ENCODE measurements at regions not wholly inside any gene's neighbourhood (a gene's known extent, or its start where the extent isn't known, plus 50 kb on each side); places are given as distances from the start of the nearest gene placed in this dataset.

- H3K27ac ChIP-seq (ENCODE audit: low read length), result no peak overlapping the region
- H3K4me1 ChIP-seq (ENCODE audit: low read length), result no peaks in the 10 kb centered on the region
- H3K9me3 ChIP-seq (ENCODE audit: insufficient read depth, low read length), result peaks cover 3% of the 10 kb centered on the region; the same call in 1 of the 2 replicates
- TF ChIP-seq CTCF (IDR thresholded peaks at IDR 0.05; ENCODE audit: low read depth, low read length), result no peak
- no peak for TF ChIP-seq EZH2phosphoT487 (IDR thresholded peaks at IDR 0.05; ENCODE audit: low read depth)
- no peak overlapping the region for H3K9ac ChIP-seq (ENCODE audit: low read length)
- no peaks in the 10 kb centered on the region for H3K27me3 ChIP-seq (ENCODE audit: low read depth, low read length)
- H3K4me3 ChIP-seq (ENCODE audit: low read length), result no peak overlapping the region
- H3K4me2 ChIP-seq (ENCODE audit: low read length), result no peak overlapping the region
- no peaks in the 10 kb centered on the region for H4K20me1 ChIP-seq (ENCODE audit: insufficient read depth, low read length)
- H2AFZ ChIP-seq (ENCODE audit: low read depth, low read length), result no peak overlapping the region
- H3K36me3 ChIP-seq (replicated peaks; ENCODE audit: low read depth, low read length), result no peaks in the 10 kb centered on the region
- no peaks in the 10 kb centered on the region for H3K79me2 ChIP-seq (ENCODE audit: low read length)
These were observed 76.7 kb upstream of the TMPRSS2 start for GRCh38 chr21:41584603-41585176.

GRCh38 chr21:41583274-41583790, 75.4 kb upstream of the TMPRSS2 start:
- Histone ChIP-seq H3K4me1 (ENCODE audit: low read length) (no peaks in the 10 kb centered on the region), H2AFZ (ENCODE audit: low read depth, low read length) (no peak overlapping the region), H3K4me3 (ENCODE audit: low read length) (no peak overlapping the region), H3K27me3 (ENCODE audit: low read depth, low read length) (no peaks in the 10 kb centered on the region), H3K36me3 (replicated peaks; ENCODE audit: low read depth, low read length) (peaks cover 3% of the 10 kb centered on the region), H4K20me1 (ENCODE audit: insufficient read depth, low read length) (no peaks in the 10 kb centered on the region), H3K27ac (ENCODE audit: low read length) (no peak overlapping the region), H3K4me2 (ENCODE audit: low read length) (no peak overlapping the region), H3K79me2 (ENCODE audit: low read length) (no peaks in the 10 kb centered on the region), H3K9ac (ENCODE audit: low read length) (no peak overlapping the region), H3K9me3 (ENCODE audit: insufficient read depth, low read length) (peaks cover 6% of the 10 kb centered on the region; the same call in 1 of the 2 replicates)
- TF ChIP-seq EZH2phosphoT487 (IDR thresholded peaks at IDR 0.05; ENCODE audit: low read depth) (no peak), CTCF (IDR thresholded peaks at IDR 0.05; ENCODE audit: low read depth, low read length) (no peak)

- Histone ChIP-seq H3K79me2 (ENCODE audit: low read length) (no peaks in the 10 kb centered on the region), H2AFZ (ENCODE audit: low read depth, low read length) (no peak overlapping the region), H3K27ac (ENCODE audit: low read length) (no peak overlapping the region), H3K4me1 (ENCODE audit: low read length) (no peaks in the 10 kb centered on the region), H3K4me3 (ENCODE audit: low read length) (no peak overlapping the region), H3K9me3 (ENCODE audit: insufficient read depth, low read length) (peaks cover 10% of the 10 kb centered on the region; the same call in 1 of the 2 replicates), H3K9ac (ENCODE audit: low read length) (no peak overlapping the region), H3K36me3 (replicated peaks; ENCODE audit: low read depth, low read length) (peaks cover 3% of the 10 kb centered on the region), H3K27me3 (ENCODE audit: low read depth, low read length) (no peaks in the 10 kb centered on the region), H3K4me2 (ENCODE audit: low read length) (no peak overlapping the region), H4K20me1 (ENCODE audit: insufficient read depth, low read length) (no peaks in the 10 kb centered on the region)
- TF ChIP-seq EZH2phosphoT487 (IDR thresholded peaks at IDR 0.05; ENCODE audit: low read depth) (no peak), CTCF (IDR thresholded peaks at IDR 0.05; ENCODE audit: low read depth, low read length) (no peak)
These were observed 74.9 kb upstream of the TMPRSS2 start for GRCh38 chr21:41582866-41583265.

DNA sequence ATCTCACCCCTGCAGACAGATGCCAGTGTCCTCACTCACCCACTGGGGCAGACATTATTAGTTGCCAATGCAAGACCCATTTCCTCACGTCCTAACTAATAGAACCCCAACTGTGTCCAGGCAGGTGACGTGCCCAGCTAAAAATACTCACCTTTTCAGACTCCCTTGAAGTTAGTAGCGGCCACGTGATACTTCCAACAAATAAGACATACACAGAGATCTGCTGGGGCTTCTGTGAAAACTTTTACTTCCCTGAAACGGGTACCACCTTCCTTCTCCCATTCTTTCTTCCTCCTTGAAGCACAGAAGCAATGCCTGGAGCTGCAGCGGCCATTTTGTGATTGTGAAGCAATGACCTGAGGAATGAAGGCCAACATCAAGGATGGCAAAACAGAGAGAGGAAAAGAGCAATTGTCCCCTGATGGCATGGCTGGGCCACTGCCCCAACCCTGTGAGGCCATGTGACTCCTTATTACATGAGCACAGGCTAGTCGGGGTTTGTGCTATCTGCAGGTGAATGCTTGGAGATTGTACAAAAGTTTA, 74.4 kb upstream of the TMPRSS2 start:
- H3K4me1 ChIP-seq (ENCODE audit: low read length), result no peaks in the 10 kb centered on the region

More for the DNA sequence above, 74.4 kb upstream of the TMPRSS2 start:
- Histone ChIP-seq H2AFZ (ENCODE audit: low read depth, low read length) (no peak overlapping the region), H3K27ac (ENCODE audit: low read length) (no peak overlapping the region), H4K20me1 (ENCODE audit: insufficient read depth, low read length) (no peaks in the 10 kb centered on the region), H3K4me2 (ENCODE audit: low read length) (no peak overlapping the region), H3K27me3 (ENCODE audit: low read depth, low read length) (no peaks in the 10 kb centered on the region), H3K79me2 (ENCODE audit: low read length) (no peaks in the 10 kb centered on the region), H3K9ac (ENCODE audit: low read length) (no peak overlapping the region), H3K9me3 (ENCODE audit: insufficient read depth, low read length) (peaks cover 11% of the 10 kb centered on the region; the same call in 1 of the 2 replicates), H3K4me3 (ENCODE audit: low read length) (no peak overlapping the region), H3K36me3 (replicated peaks; ENCODE audit: low read depth, low read length) (peaks cover 3% of the 10 kb centered on the region)
- TF ChIP-seq EZH2phosphoT487 (IDR thresholded peaks at IDR 0.05; ENCODE audit: low read depth) (no peak), CTCF (IDR thresholded peaks at IDR 0.05; ENCODE audit: low read depth, low read length) (no peak)
